ENCODE measurements at regions not wholly inside any gene's neighbourhood (a gene's known extent, or its start where the extent isn't known, plus 50 kb on each side); places are given as distances from the start of the nearest gene placed in this dataset.

DNA sequence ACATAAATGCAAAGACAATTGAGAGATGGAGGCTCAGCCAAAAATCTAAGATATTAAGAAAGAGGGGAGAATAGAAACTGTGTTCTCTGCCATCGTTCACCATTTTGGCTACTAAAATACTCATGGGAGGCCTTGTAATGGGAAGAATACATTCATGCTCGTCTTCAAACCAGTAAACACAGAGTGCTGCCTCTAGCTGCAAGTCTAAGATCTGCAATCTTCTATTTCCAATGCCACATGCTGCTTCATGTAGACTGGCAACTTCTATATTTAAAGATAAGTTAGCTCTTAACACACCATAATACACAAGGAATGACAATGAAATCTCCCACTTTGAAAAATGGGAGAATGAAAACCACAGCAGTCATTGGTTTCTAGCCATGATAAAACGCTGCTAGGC lies 387.3 kb downstream of the HS3ST3B1 start:
- no peak overlapping the region for H3K27ac Mint-ChIP-seq
- ATAC-seq (ENCODE audit: low read depth) (no peak), DNase-seq (no peak)
- H3K27me3 Mint-ChIP-seq, result peaks cover 5% of the 10 kb centered on the region
- H3K4me3 Mint-ChIP-seq, result no peak overlapping the region
- intact Hi-C loops (cut with micrococcal nuclease), result no loop called here
- TF ChIP-seq CTCF (IDR thresholded peaks at IDR 0.05), result no peak
- H3K4me1 Mint-ChIP-seq, result no peaks in the 10 kb centered on the region
- no peaks in the 10 kb centered on the region for H3K36me3 Mint-ChIP-seq (ENCODE audit: low read depth)
- H3K9me3 Mint-ChIP-seq, result peaks cover 14% of the 10 kb centered on the region
- POLR2A ChIA-PET, result no interaction called here
- CTCF ChIA-PET, result no interaction called here

- ATAC-seq (ENCODE audit: low read depth) (no peak), DNase-seq (no peak)
- H3K27ac Mint-ChIP-seq, result no peak overlapping the region
- no peaks in the 10 kb centered on the region for H3K4me1 Mint-ChIP-seq
- peaks cover 6% of the 10 kb centered on the region for H3K9me3 Mint-ChIP-seq
- H3K36me3 Mint-ChIP-seq (ENCODE audit: low read depth), result no peaks in the 10 kb centered on the region
- peaks cover 25% of the 10 kb centered on the region for H3K27me3 Mint-ChIP-seq
- ChIA-PET CTCF (no interaction called here), POLR2A (no interaction called here)
- intact Hi-C loops (cut with micrococcal nuclease), result no loop called here
- no peak for TF ChIP-seq CTCF (IDR thresholded peaks at IDR 0.05)
- H3K4me3 Mint-ChIP-seq, result no peak overlapping the region
Measured at GRCh38 chr17:14672830-14673229, 371.9 kb downstream of the HS3ST3B1 start.

- TF ChIP-seq CTCF (IDR thresholded peaks at IDR 0.05), result no peak
- CTCF ChIA-PET, result no interaction called here
- Mint-ChIP-seq H3K36me3 (ENCODE audit: low read depth) (no peaks in the 10 kb centered on the region), H3K4me3 (no peak overlapping the region), H3K27me3 (peaks cover 25% of the 10 kb centered on the region), H3K9me3 (no peaks in the 10 kb centered on the region), H3K4me1 (no peaks in the 10 kb centered on the region), H3K27ac (no peak overlapping the region)
- ATAC-seq (ENCODE audit: low read depth) (no peak), DNase-seq (no peak)
- intact Hi-C loops (cut with micrococcal nuclease), result no loop called here
- POLR2A ChIA-PET, result no interaction called here
Measured at GRCh38 chr17:14670861-14671260, 370.0 kb downstream of the HS3ST3B1 start.

GRCh38 chr17:14664511-14664910 lies 363.6 kb downstream of the HS3ST3B1 start:
- ATAC-seq (ENCODE audit: low read depth) (no peak), DNase-seq (no peak)
- Mint-ChIP-seq H3K9me3 (no peaks in the 10 kb centered on the region), H3K27me3 (peaks cover 7% of the 10 kb centered on the region), H3K27ac (no peak overlapping the region), H3K4me3 (no peak overlapping the region), H3K4me1 (no peaks in the 10 kb centered on the region), H3K36me3 (ENCODE audit: low read depth) (no peaks in the 10 kb centered on the region)
- ChIA-PET CTCF (no interaction called here), POLR2A (no interaction called here)
- TF ChIP-seq CTCF (IDR thresholded peaks at IDR 0.05), result no peak
- intact Hi-C loops (cut with micrococcal nuclease), result no loop called here

GRCh38 chr17:14641117-14641516 lies 340.2 kb downstream of the HS3ST3B1 start:
- Mint-ChIP-seq H3K4me1 (no peaks in the 10 kb centered on the region), H3K27me3 (peaks cover under 1% of the 10 kb centered on the region), H3K27ac (no peak overlapping the region), H3K4me3 (no peak overlapping the region), H3K9me3 (no peaks in the 10 kb centered on the region), H3K36me3 (ENCODE audit: low read depth) (no peaks in the 10 kb centered on the region)
- no peak for DNase-seq
- POLR2A ChIA-PET, result no interaction called here
- TF ChIP-seq CTCF (IDR thresholded peaks at IDR 0.05), result no peak
- intact Hi-C loops (cut with micrococcal nuclease), result no loop called here
- ATAC-seq (ENCODE audit: low read depth), result no peak
- CTCF ChIA-PET, result no interaction called here

Measured in activated B cell treated with CpG ODN at 0.5 μM for 24 hours (primary cell).